HEK293T (cell line): ENCODE measurements at regions not wholly inside any gene's neighbourhood (a gene's known extent, or its start where the extent isn't known, plus 50 kb on each side); places are given as distances from the start of the nearest gene placed in this dataset.

Experiments used
- CTCF ChIA-PET: fragments of 350-600 bp; formaldehyde crosslinking; extraction: SDS; loops from one replicate; lab custom pipeline; 2021; ENCODE audit warnings: antibody characterized with exemption, inconsistent platforms; lab: Yijun Ruan, JAX
- POLR2A ChIA-PET: fragments of 350-600 bp; formaldehyde crosslinking; extraction: SDS; loops from one replicate; lab custom pipeline; 2020; ENCODE audit warnings: antibody characterized with exemption, inconsistent platforms; lab: Yijun Ruan, JAX
- DNase-seq: peaks from one replicate; pipeline ENCODE4 v3.0.0; 2012; ENCODE audit warnings: mixed read lengths; ENCODE audit errors: extremely low spot score
- ARNT ChIP-seq: fragments of 450-650 bp; IDR thresholded peaks from 2 replicates; pipeline ENCODE4 v1.6.1; 2017; ENCODE audit warnings: mild to moderate bottlenecking
- BHLHE40 ChIP-seq: fragments of 450-650 bp; IDR thresholded peaks from 2 replicates; pipeline ENCODE4 v1.6.1; 2016; ENCODE audit warnings: mild to moderate bottlenecking, moderate library complexity, borderline replicate concordance
- CTBP1 ChIP-seq: fragments of 450-650 bp; IDR thresholded peaks from 2 replicates; pipeline ENCODE4 v1.6.1; 2016; ENCODE audit warnings: borderline replicate concordance
- ELF4 ChIP-seq: fragments of 450-650 bp; IDR thresholded peaks from 2 replicates; pipeline ENCODE4 v1.6.1; 2017; ENCODE audit warnings: antibody characterized with exemption
- FOXA1 ChIP-seq: fragments of 450-650 bp; IDR thresholded peaks from 2 replicates; pipeline ENCODE4 v1.6.1; 2016; ENCODE audit warnings: mild to moderate bottlenecking
- FOXK2 ChIP-seq: fragments of 450-650 bp; IDR thresholded peaks from 2 replicates; pipeline ENCODE4 v1.6.1; 2016; ENCODE audit warnings: mild to moderate bottlenecking
- FOXM1 ChIP-seq: fragments of 450-650 bp; IDR thresholded peaks from 2 replicates; pipeline ENCODE4 v1.6.1; 2017; ENCODE audit warnings: mild to moderate bottlenecking, borderline replicate concordance
- HDGF ChIP-seq: fragments of 450-650 bp; IDR thresholded peaks from 2 replicates; pipeline ENCODE4 v1.6.1; 2017; ENCODE audit warnings: antibody characterized with exemption, borderline replicate concordance
- L3MBTL2 ChIP-seq: fragments of 450-650 bp; conservative IDR thresholded peaks from 2 replicates; pipeline ENCODE4 v1.6.1; 2016; ENCODE audit warnings: mild to moderate bottlenecking
- LEF1 ChIP-seq: fragments of 450-650 bp; IDR thresholded peaks from 2 replicates; pipeline ENCODE4 v1.6.1; 2017; ENCODE audit warnings: mild to moderate bottlenecking, borderline replicate concordance
- NFRKB ChIP-seq: fragments of 450-650 bp; IDR thresholded peaks from 2 replicates; pipeline ENCODE4 v1.6.1; 2016; ENCODE audit warnings: mild to moderate bottlenecking, moderate library complexity
- SP1 ChIP-seq: fragments of 450-650 bp; IDR thresholded peaks from 2 replicates; pipeline ENCODE4 v1.6.1; 2017
- SUZ12 ChIP-seq: fragments of 450-650 bp; IDR thresholded peaks from 2 replicates; pipeline ENCODE4 v1.6.1; 2016; ENCODE audit warnings: mild to moderate bottlenecking
- TARDBP ChIP-seq: fragments of 450-650 bp; IDR thresholded peaks from 2 replicates; pipeline ENCODE4 v1.6.1; 2016
- ZNF384 ChIP-seq: fragments of 450-650 bp; IDR thresholded peaks from 2 replicates; pipeline ENCODE4 v1.6.1; 2016
- TF ChIP-seq, protein P1 (sequence below): fragments of 450-650 bp; IDR thresholded peaks from 2 replicates; pipeline ENCODE4 v1.6.1; 2016

DNA sequence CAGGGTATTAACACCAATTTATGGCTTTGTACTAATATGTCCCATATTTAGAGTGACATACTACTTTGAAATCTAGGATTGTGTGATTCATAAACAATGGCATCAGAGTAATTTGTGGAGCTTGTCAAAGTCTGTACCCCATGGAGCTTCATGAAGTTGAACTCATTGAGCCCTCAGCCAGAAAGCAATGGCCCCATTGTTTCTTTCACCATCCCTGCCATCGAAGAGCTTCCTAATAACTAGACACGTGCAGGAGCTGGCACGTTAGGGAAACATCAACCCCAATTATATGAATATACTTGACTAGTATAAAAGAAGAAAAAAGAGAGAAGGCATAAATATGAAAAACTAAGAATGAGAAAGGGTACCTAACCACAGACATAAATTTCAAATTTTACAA lies 206.6 kb downstream of the CXCL12 start:
- CTCF ChIA-PET: no interaction called here
- no peak for DNase-seq
- POLR2A ChIA-PET: no interaction called here
- no peak for TF ChIP-seq HDGF
- TF ChIP-seq TARDBP: no peak

DNA sequence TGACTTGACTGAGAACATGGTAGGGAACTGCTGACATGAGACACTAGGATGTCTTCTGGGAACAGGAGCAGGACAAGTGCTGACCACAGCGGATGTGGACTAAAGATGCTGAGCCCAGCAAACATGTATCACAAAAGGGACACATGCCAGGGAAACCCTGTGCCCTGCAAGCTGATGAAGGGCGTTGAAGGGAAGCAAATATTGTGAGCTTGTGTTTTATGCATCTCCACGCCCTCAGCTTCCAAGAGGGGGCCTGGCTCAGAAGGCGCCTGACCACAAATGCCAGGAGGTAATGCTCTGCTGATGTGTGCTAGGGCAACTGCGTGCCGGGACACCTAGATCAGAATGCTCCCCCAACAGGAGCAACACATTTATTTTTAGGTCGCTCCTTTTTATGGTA lies 207.3 kb downstream of the CXCL12 start:
- POLR2A ChIA-PET: no interaction called here
- CTCF ChIA-PET: no interaction called here
- no peak for DNase-seq
- no peak for TF ChIP-seq CTBP1
- TF ChIP-seq, protein P1, sequence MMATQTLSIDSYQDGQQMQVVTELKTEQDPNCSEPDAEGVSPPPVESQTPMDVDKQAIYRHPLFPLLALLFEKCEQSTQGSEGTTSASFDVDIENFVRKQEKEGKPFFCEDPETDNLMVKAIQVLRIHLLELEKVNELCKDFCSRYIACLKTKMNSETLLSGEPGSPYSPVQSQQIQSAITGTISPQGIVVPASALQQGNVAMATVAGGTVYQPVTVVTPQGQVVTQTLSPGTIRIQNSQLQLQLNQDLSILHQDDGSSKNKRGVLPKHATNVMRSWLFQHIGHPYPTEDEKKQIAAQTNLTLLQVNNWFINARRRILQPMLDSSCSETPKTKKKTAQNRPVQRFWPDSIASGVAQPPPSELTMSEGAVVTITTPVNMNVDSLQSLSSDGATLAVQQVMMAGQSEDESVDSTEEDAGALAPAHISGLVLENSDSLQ: no peak
- no peak for TF ChIP-seq FOXA1
- TF ChIP-seq HDGF: no peak
- no peak for TF ChIP-seq LEF1
- TF ChIP-seq SP1: no peak
- no peak for TF ChIP-seq FOXM1
- no peak for TF ChIP-seq ELF4
- TF ChIP-seq BHLHE40: no peak
- TF ChIP-seq FOXK2: no peak
- TF ChIP-seq SUZ12: no peak
- no peak for TF ChIP-seq L3MBTL2
- no peak for TF ChIP-seq ZNF384
- no peak for TF ChIP-seq TARDBP
- no peak for TF ChIP-seq NFRKB
- no peak for TF ChIP-seq ARNT

DNA sequence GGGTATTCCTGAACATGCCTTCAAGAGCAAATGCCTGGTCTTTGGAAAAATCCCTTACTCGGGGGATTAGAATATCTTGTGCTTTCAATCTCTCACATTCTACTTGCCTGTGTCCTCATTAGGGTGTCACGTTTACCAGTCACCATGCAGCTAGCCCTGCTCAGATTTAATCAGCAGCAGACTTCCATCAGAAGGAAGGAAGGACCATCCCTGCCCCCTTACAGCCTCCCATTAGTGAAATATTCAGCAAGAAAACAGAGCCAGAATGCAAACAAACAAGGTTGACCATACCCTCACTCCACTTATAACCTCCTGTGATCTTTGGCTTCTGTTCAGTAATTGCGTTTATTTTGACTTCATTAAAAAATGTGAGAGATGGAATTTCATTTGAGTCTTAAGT lies 208.6 kb downstream of the CXCL12 start:
- CTCF ChIA-PET: no interaction called here
- POLR2A ChIA-PET: no interaction called here
- no peak for TF ChIP-seq ELF4
- no peak for DNase-seq

DNA sequence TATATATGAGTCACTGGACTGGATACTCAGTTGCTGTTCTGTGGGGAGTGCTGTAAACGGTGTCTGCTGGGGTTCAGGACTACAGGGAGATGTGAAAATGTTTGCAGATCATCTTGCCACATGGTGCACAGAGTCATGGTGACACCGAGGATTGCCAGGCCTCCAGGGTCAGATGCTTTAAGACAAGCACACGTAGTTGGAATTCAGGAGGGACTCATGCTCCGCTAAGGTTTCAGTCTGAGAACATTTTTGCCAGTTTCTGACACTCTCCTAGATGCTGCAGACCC lies 211.3 kb downstream of the CXCL12 start:
- POLR2A ChIA-PET: no interaction called here
- DNase-seq: no peak
- no peak for TF ChIP-seq BHLHE40
- TF ChIP-seq ELF4: no peak
- no peak for TF ChIP-seq TARDBP
- TF ChIP-seq HDGF: no peak
- no peak for TF ChIP-seq ARNT
- no peak for TF ChIP-seq LEF1
- TF ChIP-seq L3MBTL2: no peak
- no peak for TF ChIP-seq FOXK2
- TF ChIP-seq NFRKB: no peak
- no peak for TF ChIP-seq SUZ12
- TF ChIP-seq FOXA1: no peak
- TF ChIP-seq, protein P1: no peak
- TF ChIP-seq FOXM1: no peak
- no peak for TF ChIP-seq CTBP1
- CTCF ChIA-PET: no interaction called here

DNA sequence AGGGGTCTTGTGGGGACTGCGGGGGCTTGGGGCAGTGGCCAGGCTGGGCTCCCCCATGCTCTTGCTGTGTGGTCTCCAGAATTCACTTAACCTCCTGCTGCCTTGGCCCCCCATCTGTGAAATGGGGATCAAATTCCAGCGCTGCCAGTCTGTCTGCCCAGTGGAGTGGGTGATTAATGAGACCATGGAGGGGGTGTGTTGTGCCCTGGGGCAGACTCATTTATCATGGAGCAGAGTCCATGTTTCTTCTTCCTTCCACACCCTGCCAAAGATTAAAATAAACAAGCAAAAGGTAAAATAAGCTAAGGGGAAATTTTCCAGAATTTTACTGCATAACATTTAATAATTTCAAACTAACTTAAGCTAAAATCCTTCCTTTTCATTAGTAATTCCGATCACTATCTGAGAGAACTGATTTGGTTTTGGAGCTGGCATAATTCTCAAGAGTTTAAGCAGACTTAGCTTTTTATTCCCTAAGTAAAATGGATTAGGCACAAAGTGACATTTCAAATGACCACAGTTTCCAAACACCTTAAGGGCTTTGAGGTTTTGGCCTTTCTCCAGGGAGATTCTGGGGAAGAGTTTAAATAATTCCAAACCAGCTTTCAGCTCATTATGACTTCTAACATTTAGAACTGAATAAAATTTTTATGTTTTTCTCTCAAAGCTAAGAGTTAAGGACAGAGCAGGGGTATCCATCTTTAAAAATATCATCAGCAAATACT lies 211.9 kb downstream of the CXCL12 start:
- TF ChIP-seq NFRKB (no peak), ARNT (no peak)
- TF ChIP-seq, protein P1: peak; percentile 76
- DNase-seq: no peak
- ChIA-PET CTCF (no interaction called here), POLR2A (no interaction called here)

DNA sequence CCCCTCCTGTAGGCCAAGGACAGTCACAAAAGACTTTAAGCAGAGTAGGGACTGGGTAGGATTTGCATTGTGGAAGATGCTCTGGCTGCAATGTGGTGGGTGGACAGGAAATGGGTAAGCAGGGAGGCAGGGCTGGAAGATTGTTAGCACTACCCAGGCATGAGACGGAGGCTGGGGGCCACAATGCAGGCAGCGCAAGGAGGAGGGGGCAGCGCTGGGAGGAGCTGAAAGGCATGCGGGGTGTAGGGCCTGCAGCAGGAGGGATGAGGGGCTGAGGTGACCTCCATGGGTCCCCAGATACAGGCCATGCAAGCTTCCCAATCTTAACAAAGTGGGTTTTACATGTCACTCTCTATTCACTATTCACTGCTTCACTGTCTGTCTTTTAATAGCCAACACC lies 213.1 kb downstream of the CXCL12 start:
- TF ChIP-seq BHLHE40: no peak
- TF ChIP-seq ELF4: no peak
- ChIA-PET POLR2A (no interaction called here), CTCF (no interaction called here)
- DNase-seq: no peak

DNA sequence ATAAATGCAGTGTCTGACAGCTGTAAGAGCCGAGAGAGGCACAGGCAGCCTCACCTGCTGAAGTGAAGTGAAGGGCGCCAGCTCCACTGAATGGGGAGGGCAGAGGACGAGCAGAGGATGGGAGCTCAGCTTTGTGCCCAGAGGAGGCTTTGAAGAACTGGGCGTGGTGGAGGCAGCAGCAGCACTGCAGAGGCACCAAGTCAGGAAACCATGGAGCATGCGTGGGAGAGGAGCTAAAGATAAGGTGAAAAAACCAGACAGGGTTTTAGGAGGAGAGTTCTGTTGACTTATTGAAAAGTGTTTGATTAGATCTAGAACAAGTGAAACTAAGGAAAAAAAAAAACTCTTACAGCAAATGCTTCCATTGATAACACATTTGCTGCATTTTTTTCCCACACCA lies 216.4 kb downstream of the CXCL12 start:
- DNase-seq: no peak
- ChIA-PET CTCF (no interaction called here), POLR2A (no interaction called here)
- no peak for TF ChIP-seq BHLHE40

DNA sequence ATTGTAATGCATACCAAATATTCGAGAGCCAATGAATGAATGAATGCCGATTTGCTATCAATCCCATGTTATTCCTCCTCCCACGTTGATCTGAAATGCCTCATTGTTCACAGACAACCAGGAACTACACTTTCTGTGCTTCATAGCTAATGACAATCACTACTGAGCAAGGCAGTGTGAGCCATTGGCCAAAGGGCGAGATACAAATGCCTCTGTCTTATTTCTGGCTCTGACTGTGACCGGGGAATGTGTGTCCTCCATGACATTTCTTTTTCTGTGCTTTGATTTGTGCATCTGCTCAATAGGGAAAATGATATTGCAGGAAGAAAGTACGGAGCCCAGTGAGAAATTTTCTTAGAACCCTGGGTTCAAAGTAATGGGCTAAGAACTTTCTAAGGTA lies 217.1 kb downstream of the CXCL12 start:
- TF ChIP-seq SP1: no peak
- no peak for TF ChIP-seq NFRKB
- no peak for TF ChIP-seq SUZ12
- TF ChIP-seq FOXM1: no peak
- no peak for TF ChIP-seq ARNT
- no peak for TF ChIP-seq CTBP1
- no peak for TF ChIP-seq TARDBP
- TF ChIP-seq FOXK2: no peak
- TF ChIP-seq ELF4: no peak
- TF ChIP-seq, protein P1: no peak
- TF ChIP-seq ZNF384: no peak
- no peak for TF ChIP-seq BHLHE40
- TF ChIP-seq L3MBTL2: no peak
- TF ChIP-seq FOXA1: no peak
- no peak for TF ChIP-seq HDGF
- TF ChIP-seq LEF1: no peak
- ChIA-PET CTCF (no interaction called here), POLR2A (no interaction called here)
- DNase-seq: no peak
